GM12872 (cell line): ENCODE measurements at regions not wholly inside any gene's neighbourhood (a gene's known extent, or its start where the extent isn't known, plus 50 kb on each side); places are given as distances from the start of the nearest gene placed in this dataset.

Source experiments
- TF ChIP-seq, protein P1 (sequence below): IDR thresholded peaks from 3 replicates; pipeline ENCODE4 v1.5.1; 2011; ENCODE audit warnings: low read depth, mild to moderate bottlenecking, low read length, moderate library complexity; ENCODE audit not compliant: insufficient read depth

- TF ChIP-seq, protein P1, sequence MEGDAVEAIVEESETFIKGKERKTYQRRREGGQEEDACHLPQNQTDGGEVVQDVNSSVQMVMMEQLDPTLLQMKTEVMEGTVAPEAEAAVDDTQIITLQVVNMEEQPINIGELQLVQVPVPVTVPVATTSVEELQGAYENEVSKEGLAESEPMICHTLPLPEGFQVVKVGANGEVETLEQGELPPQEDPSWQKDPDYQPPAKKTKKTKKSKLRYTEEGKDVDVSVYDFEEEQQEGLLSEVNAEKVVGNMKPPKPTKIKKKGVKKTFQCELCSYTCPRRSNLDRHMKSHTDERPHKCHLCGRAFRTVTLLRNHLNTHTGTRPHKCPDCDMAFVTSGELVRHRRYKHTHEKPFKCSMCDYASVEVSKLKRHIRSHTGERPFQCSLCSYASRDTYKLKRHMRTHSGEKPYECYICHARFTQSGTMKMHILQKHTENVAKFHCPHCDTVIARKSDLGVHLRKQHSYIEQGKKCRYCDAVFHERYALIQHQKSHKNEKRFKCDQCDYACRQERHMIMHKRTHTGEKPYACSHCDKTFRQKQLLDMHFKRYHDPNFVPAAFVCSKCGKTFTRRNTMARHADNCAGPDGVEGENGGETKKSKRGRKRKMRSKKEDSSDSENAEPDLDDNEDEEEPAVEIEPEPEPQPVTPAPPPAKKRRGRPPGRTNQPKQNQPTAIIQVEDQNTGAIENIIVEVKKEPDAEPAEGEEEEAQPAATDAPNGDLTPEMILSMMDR: no peak
These were observed 187.5 kb upstream of the RORB start for GRCh38 chr9:74309654-74310053.

DNA sequence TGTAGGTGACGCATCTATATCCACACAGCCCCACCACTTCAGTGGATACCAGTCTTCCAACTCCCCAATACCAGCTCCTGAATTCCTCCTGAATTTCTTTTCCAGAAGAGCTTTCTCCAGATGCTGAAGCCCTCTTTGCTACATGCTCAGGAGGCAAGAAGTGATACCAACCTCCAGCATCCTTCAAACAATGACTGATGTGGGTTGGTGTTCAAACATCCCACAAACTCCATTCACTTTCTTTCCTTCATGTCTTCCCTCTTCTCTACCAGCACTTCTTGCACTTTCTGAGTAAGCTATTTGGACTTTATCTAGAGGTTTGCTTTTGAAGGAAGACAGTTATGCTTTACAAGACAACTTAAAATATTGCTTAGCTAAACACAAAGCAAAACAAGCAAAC is 179.9 kb upstream of the RORB start:
- TF ChIP-seq, protein P1: no peak

GRCh38 chr9:74321396-74321795 is 175.7 kb upstream of the RORB start:
- TF ChIP-seq, protein P1: no peak

- TF ChIP-seq, protein P1: no peak
These were observed 174.3 kb upstream of the RORB start for GRCh38 chr9:74322661-74323314.

GRCh38 chr9:74330487-74331214 is 166.5 kb upstream of the RORB start:
- TF ChIP-seq, protein P1: no peak

- TF ChIP-seq, protein P1: no peak
These were observed 165.5 kb upstream of the RORB start for GRCh38 chr9:74331607-74332006.

DNA sequence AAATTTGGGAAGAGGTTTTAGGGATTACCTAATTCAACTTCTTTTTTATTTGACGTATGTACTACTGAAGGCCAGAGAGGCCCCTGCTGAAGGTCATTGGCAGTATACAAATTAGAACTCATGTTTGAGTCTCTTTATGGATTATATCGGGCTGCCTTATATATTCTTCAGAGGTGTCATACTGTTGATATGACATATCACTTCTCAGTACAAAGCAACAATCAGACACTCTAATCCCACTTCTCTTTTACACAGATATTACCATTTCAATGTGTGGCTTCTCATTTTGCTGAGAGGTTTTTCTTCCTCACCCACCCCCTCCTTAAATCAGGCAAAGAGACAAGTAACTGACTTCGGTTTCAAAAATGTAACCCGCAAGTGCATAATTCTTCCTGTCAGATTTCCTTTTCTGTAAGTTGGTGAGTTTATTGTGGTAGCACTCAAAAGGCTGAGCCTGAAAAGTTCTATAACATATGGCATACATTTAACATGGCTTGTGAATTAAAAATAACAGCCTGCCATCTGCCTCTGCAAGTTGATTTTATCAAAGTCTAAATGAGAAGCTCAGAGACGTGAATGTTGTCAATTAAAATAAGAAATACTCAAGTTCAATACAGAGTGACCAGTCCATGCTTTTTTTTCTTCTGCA is 163.6 kb upstream of the RORB start:
- TF ChIP-seq, protein P1: no peak
